ENCODE measurements at regions not wholly inside any gene's neighbourhood (a gene's known extent, or its start where the extent isn't known, plus 50 kb on each side); places are given as distances from the start of the nearest gene placed in this dataset.

DNA sequence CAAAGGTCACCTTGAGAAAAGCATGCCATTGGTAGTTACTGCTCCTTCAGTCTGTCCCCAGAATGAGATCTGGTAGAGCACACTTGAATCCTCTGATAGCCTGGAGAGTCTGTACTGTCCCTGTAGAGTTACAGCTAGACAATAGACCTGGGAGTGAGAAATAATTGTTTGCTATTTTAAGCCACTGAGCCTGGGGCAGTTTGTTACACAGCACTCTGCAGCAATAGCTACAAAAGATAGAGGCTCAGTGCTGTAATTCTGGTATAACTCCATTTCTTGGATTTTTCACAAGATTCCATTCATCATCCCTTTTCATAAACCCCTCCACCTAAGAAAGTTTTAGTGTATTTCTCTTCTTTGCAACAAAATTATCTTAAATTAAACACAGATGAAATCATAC is 242.7 kb upstream of the ARRDC4 start:
- in situ Hi-C loops (cut with MboI) (no loop called here), intact Hi-C loops (cut with micrococcal nuclease) (no loop called here)
- Histone ChIP-seq H3K27me3 (ENCODE audit: control insufficient read depth in 2 of 2, insufficient read depth in 2 of 2, low read length in 2 of 2) (no peaks in the 10 kb centered on the region), H3K27ac (ENCODE audit: extremely low read depth, low read depth, low read length) (no peak overlapping the region), H3K36me3 (ENCODE audit: control insufficient read depth, insufficient read depth, low read length) (no peaks in the 10 kb centered on the region), H3K9ac (ENCODE audit: insufficient read depth in 1 of 2, low read depth in 2 of 2, low read length in 2 of 2) (no peak overlapping the region), H3K4me3 (no peak overlapping the region), H3K9me1 (ENCODE audit: control insufficient read depth, insufficient read depth, low read length) (no peaks in the 10 kb centered on the region), H3K4me1 (replicated peaks in 1 of 2; ENCODE audit: control insufficient read depth in 2 of 2, insufficient read depth in 2 of 2, low read length in 2 of 2) (no peaks in the 10 kb centered on the region), H2AFZ (ENCODE audit: low read depth, low read length) (no peak overlapping the region), H3K79me2 (ENCODE audit: control insufficient read depth, insufficient read depth, low read length) (no peaks in the 10 kb centered on the region), H4K20me1 (replicated peaks; ENCODE audit: control insufficient read depth, insufficient read depth, low read length) (no peaks in the 10 kb centered on the region), H3K4me2 (ENCODE audit: insufficient read depth, low read length) (no peak overlapping the region), H3K9me3 (replicated peaks; ENCODE audit: control insufficient read depth, insufficient read depth, low read depth, low read length) (no peaks in the 10 kb centered on the region; the same call in 1 of the 2 replicates)
- ATAC-seq (no peak), DNase-seq (ENCODE audit: extremely low read depth in 1 of 4, low spot score in 3 of 4) (no peak), FAIRE-seq (no peak)
- BruUV-seq (replicated peaks): no TSS peak
- ChIA-PET POLR2A (no interaction called here), CTCF (ENCODE audit: low intra/inter-chr PET ratio) (no interaction called here)
- TF ChIP-seq FOS (IDR thresholded peaks at IDR 0.05; ENCODE audit: extremely low read depth, insufficient read length) (no peak), MYC (IDR thresholded peaks at IDR 0.05; ENCODE audit: low read depth, low read length) (no peak), MYC (CRISPR knock-in tag; IDR thresholded peaks at IDR 0.05; ENCODE audit: borderline replicate concordance, low read depth) (no peak), NR1H2 (CRISPR knock-in tag; IDR thresholded peaks at IDR 0.05) (no peak), MTA2 (IDR thresholded peaks at IDR 0.05; ENCODE audit: low read depth) (no peak), EHMT2 (IDR thresholded peaks at IDR 0.05) (no peak), ZFP30 (CRISPR knock-in tag; IDR thresholded peaks at IDR 0.05; ENCODE audit: borderline replicate concordance) (no peak)
- TF ChIP-seq, protein P1, sequence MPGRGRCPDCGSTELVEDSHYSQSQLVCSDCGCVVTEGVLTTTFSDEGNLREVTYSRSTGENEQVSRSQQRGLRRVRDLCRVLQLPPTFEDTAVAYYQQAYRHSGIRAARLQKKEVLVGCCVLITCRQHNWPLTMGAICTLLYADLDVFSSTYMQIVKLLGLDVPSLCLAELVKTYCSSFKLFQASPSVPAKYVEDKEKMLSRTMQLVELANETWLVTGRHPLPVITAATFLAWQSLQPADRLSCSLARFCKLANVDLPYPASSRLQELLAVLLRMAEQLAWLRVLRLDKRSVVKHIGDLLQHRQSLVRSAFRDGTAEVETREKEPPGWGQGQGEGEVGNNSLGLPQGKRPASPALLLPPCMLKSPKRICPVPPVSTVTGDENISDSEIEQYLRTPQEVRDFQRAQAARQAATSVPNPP (IDR thresholded peaks at IDR 0.05; ENCODE audit: borderline replicate concordance, insufficient read depth, insufficient read length): no peak
- TF ChIP-seq, protein P2, sequence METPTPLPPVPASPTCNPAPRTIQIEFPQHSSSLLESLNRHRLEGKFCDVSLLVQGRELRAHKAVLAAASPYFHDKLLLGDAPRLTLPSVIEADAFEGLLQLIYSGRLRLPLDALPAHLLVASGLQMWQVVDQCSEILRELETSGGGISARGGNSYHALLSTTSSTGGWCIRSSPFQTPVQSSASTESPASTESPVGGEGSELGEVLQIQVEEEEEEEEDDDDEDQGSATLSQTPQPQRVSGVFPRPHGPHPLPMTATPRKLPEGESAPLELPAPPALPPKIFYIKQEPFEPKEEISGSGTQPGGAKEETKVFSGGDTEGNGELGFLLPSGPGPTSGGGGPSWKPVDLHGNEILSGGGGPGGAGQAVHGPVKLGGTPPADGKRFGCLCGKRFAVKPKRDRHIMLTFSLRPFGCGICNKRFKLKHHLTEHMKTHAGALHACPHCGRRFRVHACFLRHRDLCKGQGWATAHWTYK (CRISPR knock-in tag; IDR thresholded peaks at IDR 0.05): no peak
- TF ChIP-seq, protein P3, sequence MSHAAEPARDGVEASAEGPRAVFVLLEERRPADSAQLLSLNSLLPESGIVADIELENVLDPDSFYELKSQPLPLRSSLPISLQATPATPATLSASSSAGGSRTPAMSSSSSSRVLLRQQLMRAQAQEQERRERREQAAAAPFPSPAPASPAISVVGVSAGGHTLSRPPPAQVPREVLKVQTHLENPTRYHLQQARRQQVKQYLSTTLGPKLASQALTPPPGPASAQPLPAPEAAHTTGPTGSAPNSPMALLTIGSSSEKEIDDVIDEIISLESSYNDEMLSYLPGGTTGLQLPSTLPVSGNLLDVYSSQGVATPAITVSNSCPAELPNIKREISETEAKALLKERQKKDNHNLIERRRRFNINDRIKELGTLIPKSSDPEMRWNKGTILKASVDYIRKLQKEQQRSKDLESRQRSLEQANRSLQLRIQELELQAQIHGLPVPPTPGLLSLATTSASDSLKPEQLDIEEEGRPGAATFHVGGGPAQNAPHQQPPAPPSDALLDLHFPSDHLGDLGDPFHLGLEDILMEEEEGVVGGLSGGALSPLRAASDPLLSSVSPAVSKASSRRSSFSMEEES (CRISPR knock-in tag; IDR thresholded peaks at IDR 0.05): no peak
- TF ChIP-seq, protein P4, sequence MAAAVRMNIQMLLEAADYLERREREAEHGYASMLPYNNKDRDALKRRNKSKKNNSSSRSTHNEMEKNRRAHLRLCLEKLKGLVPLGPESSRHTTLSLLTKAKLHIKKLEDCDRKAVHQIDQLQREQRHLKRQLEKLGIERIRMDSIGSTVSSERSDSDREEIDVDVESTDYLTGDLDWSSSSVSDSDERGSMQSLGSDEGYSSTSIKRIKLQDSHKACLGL (CRISPR knock-in tag; IDR thresholded peaks at IDR 0.05; ENCODE audit: borderline replicate concordance, poor library complexity, severe bottlenecking): no peak

Measured in K562 (cell line).